Fibroblast of villous mesenchyme (primary cell): ENCODE measurements at regions not wholly inside any gene's neighbourhood (a gene's known extent, or its start where the extent isn't known, plus 50 kb on each side); places are given as distances from the start of the nearest gene placed in this dataset.

Source experiments
- DNase-seq: peaks from one replicate; pipeline ENCODE4 v3.0.0-alpha.2; 2010; ENCODE audit warnings: low read depth
- H3K4me3 ChIP-seq: 2 replicates; pipeline ENCODE4 v1.5.1; 2011; ENCODE audit warnings: low read depth, mild to moderate bottlenecking, low read length
- TF ChIP-seq, protein P1 (sequence below): IDR thresholded peaks from 2 replicates; pipeline ENCODE4 v1.5.1; 2012; ENCODE audit warnings: low read depth, mild to moderate bottlenecking, low read length; ENCODE audit not compliant: insufficient read depth

DNA sequence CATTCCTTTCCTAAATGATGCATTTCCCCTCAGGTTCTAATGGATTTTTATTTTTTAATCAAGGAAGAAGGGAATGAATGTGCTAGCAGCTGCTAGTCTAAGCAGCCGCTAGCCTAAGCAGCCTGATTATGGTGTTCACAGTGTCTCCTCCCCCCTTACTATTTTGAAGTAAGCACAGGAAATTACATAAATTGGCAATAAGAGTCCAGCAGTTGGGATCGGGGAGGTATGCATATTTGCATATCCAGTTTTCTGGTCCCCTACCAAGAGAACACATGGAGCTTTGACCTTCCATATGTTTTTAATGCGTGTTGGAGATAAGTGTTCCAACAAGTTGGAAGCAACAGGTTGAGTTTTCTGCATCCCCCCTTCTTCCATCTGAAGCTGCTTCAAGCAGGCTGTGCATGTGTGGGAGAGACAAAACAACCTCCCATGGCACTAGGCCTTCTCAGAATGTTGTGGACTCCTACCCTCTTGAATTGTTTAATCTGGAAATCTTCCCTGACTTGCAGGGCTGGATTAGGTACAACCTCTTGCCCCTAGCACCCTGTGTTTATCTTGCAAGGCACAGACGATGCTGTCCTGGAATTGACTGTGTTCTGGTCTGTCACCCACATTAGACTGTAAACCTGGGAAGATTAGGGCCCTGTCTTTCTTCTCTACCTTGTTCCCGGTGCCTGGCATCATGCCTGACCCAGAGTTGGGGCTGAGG, 124.8 kb upstream of the LRIG1 start:
- H3K4me3 ChIP-seq = no peak overlapping the region
- TF ChIP-seq, protein P1, sequence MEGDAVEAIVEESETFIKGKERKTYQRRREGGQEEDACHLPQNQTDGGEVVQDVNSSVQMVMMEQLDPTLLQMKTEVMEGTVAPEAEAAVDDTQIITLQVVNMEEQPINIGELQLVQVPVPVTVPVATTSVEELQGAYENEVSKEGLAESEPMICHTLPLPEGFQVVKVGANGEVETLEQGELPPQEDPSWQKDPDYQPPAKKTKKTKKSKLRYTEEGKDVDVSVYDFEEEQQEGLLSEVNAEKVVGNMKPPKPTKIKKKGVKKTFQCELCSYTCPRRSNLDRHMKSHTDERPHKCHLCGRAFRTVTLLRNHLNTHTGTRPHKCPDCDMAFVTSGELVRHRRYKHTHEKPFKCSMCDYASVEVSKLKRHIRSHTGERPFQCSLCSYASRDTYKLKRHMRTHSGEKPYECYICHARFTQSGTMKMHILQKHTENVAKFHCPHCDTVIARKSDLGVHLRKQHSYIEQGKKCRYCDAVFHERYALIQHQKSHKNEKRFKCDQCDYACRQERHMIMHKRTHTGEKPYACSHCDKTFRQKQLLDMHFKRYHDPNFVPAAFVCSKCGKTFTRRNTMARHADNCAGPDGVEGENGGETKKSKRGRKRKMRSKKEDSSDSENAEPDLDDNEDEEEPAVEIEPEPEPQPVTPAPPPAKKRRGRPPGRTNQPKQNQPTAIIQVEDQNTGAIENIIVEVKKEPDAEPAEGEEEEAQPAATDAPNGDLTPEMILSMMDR = no peak
- DNase-seq = peak; percentile 25

DNA sequence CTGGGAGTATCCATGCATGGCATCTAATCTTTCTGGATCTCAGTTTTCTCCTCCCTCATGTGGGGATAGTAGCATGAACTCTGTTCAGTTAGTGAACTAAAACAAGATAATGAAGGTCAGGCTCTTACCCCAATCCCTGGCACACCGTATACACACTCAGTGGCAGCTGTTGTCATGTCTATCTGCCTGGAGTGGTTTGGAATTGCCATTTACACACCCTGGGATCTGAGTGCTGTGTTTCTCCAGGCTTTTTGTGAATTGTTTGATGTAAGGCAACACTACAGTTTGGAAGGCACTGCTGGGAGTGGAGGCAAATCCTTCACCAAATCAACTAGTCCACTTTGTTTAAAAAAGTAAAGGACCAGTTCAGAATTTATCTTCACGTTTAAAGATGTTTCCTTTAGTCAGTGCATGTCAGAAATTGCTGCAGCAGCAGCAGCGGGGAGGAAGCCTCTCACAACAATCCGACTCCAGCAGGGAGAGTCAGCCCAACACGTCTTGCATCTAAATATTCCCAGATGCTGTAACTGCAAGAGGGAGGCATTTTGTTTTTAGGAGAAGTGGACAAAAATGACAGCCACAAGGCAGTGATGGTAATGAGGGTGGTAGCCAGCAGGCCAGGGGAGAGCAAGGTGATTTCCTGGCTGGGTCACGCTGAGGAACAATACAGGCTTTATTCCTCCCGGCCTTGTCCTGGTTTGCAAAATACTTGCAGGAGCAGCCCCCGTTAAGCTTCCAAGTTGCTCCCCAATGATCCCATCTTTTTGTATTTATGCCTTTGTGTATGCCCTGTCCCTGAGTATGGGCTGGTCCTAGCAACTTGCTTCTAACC, 128.5 kb upstream of the LRIG1 start:
- TF ChIP-seq, protein P1 = no peak
- no peak overlapping the region for H3K4me3 ChIP-seq
- no peak for DNase-seq

DNA sequence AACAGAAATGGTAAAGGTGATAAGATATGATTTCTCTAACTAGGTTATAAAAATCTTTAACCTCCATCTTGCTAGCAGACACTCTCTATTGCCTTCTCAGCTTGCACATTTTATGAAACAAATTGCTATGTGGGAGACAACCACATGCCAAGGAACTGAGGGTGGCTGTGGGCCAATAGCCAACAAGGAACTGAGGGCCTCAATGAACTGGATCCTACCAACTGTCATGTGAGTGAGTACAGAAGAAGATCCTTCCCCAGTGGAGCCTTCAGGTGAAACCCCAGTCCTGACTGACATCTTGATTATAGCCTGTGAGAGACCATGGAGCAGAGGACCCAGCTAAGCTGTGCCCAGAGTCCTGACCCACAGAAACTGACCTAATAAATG, 129.2 kb upstream of the LRIG1 start:
- TF ChIP-seq, protein P1 = no peak
- H3K4me3 ChIP-seq = no peak overlapping the region
- DNase-seq = no peak

DNA sequence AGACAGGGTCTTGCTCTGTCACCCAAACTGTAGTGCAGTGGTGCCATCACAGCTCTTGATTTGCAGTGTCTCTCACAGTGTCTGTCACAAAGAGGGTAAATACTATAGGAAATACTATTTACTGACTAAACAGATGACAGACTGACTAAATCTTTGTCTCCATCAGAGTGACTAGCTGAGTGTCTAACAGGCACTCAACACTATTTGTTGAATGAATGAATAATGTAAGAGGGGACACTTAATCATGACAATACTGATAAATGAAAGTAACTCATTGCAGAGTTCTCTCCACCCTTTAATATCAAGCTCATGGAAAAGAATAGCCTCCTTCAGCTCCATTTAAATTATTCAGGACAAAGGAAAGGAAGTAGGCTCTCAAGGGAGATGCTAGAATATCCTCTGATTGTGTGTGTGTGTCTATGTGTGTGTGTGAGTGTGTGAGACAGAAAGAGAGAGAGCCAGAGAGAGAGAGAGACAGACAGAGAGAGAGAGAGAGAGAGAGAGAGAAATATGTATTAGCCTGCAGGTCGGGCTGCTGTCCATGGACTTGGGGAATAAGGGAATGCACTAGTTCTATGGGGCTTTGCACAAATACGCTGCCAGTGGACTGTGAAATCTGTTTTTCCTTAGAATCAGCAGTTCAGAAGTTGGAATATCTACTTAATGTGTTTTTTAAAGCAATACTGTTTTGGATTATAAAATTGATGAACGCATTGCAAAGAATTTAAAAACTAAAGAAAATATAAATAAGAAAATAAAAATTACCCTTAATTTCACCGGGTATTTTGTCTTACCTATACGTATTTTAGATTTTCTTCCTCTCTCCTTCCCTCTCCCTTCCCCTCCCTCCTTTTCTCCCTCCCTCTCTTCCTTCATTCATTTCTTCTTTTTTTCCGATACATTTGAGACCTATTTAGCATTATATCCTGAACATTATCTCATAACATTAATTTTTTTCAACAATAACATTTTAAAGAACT, 132.9 kb upstream of the LRIG1 start:
- no peak for DNase-seq
- TF ChIP-seq, protein P1 = no peak
- no peak overlapping the region for H3K4me3 ChIP-seq

DNA sequence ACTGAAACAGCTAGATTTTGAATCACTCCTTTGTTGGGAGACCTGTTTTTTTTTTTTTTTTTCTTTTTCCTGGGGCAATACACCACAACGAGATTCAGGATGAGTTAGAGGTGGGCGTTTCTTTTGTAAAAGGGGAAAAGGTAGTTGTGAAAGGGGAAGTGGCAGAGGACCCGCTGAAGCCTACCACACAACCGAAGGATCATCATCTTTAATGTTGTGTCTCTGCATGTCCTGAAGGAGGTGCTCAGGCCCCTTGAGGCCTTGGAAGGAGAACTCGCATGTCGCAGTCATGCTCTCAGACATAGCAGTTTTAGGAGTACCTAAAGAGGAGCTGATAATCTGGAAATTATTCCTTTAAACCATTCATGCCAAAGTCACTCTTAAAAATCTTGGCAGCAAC, 137.9 kb upstream of the LRIG1 start:
- TF ChIP-seq, protein P1 = peak; percentile 23
- DNase-seq = no peak
- no peak overlapping the region for H3K4me3 ChIP-seq

DNA sequence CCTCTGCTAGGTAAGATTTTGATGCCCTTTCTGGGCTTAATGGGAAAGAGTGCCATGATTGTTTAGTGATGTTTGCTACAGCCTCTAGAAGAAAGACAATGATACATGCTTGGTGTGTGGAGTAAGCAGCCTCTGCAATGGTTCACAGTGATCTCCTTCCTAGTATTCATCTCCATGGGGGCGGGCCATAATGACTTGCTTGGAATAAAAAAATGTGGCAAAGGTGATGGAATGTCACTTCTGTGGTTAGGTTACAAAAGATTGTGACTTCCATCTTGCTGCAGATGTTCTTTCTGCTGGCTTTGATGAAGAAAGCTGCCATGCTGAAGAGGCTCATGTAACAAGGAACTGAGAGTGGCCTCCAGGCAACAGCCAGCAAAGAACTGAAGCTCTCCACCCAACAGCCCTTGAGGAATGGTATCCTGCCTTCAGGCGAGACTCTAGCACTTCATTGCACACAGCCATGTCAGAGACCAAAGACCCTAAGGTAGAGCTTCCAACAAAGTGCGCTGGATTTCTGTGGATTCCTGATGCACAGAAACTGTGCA, 139.1 kb upstream of the LRIG1 start:
- H3K4me3 ChIP-seq = no peak overlapping the region
- TF ChIP-seq, protein P1 = no peak
- DNase-seq = no peak
